CMK (cell line): ENCODE measurements at regions not wholly inside any gene's neighbourhood (a gene's known extent, or its start where the extent isn't known, plus 50 kb on each side); places are given as distances from the start of the nearest gene placed in this dataset.
"Not testable (repeated sequence)": the region's sequence is repeated elsewhere in the genome, so short reads cannot be mapped to it uniquely, and the experiment has no call there.

Source experiments
- DNase-seq: peaks from one replicate; pipeline ENCODE4 v3.0.0-alpha.2; 2010; ENCODE audit warnings: low read depth

- no peak for DNase-seq
These were observed 193.0 kb upstream of the THRB start for GRCh38 chr3:24687671-24688070.

GRCh38 chr3:24688446-24689148, 193.9 kb upstream of the THRB start:
- no peak for DNase-seq

DNA sequence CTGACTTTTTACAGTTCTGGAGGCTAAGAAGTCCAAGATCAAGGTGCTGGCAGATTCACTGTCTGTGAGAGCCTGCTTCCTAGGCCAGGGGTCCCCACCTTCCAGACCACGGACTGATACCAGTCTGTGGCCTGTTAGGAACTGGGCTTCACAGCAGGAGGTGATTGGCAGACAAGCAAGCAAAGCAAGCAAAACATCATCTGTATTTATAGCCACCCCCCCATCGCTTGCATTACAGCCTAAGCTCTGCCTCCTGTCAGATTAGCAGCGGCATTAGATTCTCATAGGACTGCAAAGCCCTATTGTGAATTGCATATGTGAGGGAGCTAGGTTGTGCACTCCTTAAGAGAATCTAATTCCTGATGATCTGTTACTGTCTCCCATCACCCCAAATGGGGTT, 194.7 kb upstream of the THRB start:
- DNase-seq = no peak

GRCh38 chr3:24690777-24691176, 196.1 kb upstream of the THRB start:
- DNase-seq = no peak

DNA sequence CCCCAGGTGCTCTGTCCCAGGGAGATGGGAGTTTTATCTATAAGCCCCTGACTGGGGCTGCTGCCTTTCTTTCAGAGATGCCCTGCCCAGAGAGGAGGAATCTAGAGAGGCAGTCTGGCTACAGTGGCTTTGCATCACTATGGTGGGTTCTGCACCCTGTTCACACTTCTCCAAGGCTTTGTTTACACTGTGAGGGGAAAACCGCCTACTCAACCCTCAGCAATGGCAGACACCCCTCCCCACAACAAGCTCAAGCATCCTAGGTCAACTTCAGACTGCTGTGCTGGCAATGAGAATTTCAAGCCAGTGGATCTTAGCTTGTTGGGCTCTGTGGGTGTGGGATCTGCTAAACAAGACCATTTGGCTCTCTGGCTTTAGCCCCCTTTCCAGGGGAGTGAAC, 204.4 kb upstream of the THRB start:
- not testable (repeated sequence) for DNase-seq

- DNase-seq = no peak
These were observed 209.8 kb upstream of the THRB start for GRCh38 chr3:24704496-24704895.

DNA sequence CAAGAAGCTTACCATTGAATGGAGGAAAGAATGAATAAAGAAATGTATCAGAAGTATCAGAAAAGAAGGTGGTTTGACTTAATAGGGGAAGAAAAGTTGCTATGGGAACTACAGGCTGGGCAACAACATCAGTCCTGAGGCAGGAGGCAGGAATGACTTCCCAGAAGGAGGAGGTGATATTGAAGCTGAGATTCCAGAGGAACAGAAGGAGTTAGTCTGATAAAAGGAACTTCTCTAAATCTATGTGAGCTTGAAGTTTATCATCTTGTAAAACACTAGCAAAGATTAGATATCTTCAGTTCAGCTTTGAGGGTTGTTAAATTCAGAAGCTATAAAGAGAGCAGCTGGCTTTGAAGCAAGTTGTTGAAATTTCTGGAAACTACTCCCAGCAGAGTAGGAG, 213.3 kb upstream of the THRB start:
- DNase-seq = no peak

GRCh38 chr3:24709956-24710355, 215.3 kb upstream of the THRB start:
- no peak for DNase-seq

DNA sequence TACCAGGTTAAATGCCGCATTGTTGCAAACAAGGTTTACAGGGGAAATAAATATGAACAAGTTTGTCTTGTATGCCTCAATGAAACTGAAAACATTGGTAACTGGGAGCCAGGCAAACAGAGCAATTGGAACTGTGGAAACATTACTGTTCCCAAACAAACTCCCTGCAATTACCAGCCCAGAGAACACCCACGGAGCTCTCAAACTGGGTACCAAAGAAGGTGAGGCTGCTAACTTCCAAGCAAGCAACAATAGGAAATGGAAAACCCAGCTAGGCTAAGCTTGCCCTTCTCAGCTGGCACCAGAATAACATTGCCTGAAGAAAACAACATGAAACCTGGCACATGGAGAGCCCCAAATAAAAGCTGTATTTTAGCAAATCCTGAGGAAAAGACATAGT, 218.9 kb upstream of the THRB start:
- no peak for DNase-seq

DNA sequence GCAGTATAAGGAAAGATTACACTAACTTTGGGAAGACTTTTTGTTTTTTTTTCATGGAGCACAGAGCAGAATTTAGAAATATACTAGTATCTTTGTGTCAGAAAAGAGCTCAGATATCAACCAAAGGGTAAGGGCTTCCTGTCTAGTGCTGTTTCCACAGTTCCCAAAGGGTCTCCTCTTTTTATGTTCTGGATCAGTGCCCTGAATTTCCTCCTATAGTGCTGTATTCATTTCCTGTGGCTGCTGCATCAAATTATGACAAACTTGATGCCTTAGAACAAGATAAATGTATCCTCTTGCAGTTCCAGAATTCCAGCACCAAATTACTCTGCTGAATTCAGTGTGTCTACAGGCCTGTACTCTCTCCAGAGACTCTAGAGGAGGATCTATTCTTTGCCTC, 219.8 kb upstream of the THRB start:
- DNase-seq = no peak

GRCh38 chr3:24715171-24715792, 220.6 kb upstream of the THRB start:
- DNase-seq = no peak

DNA sequence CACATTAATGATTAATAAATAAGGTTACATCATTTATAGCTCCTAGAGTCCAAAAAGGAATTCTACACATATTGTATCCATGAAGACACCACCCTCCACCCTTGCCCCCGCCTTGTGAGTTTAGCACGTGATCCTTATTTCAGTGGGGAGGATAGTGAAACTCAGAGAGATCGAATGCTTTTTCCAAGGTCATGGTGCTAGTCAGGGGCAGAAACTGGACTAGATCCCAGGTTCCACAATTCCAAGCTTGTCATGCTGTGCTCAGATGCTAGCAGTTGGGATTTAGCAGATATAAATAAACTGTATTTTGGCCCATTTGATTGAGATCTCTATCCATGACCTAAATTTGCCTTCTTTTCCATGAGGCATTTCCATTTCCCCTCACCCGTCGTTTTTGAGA, 227.4 kb upstream of the THRB start:
- DNase-seq = no peak

GRCh38 chr3:24725514-24726255, 231.0 kb upstream of the THRB start:
- no peak for DNase-seq

GRCh38 chr3:24726423-24726822, 231.8 kb upstream of the THRB start:
- no peak for DNase-seq

- DNase-seq = no peak
These were observed 235.5 kb upstream of the THRB start for GRCh38 chr3:24730173-24730572.

DNA sequence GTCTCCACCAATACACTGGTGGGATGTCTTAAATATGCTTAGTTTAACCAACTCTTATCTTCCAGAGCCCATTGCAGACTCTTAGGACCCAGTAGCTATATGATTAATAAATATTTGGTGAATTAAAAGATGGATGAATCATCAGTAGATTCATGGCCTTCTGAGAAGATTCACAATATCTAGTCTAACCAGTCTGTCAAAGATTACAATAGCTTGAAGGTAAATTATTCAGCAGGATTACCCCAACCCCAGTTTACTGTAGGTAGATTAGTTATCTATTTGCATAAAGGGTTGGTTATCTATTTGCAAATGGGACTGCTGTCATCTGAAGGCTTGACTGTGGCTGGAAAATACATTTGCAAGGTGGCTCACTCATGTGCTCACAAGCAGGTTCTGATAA, 239.4 kb upstream of the THRB start:
- no peak for DNase-seq

DNA sequence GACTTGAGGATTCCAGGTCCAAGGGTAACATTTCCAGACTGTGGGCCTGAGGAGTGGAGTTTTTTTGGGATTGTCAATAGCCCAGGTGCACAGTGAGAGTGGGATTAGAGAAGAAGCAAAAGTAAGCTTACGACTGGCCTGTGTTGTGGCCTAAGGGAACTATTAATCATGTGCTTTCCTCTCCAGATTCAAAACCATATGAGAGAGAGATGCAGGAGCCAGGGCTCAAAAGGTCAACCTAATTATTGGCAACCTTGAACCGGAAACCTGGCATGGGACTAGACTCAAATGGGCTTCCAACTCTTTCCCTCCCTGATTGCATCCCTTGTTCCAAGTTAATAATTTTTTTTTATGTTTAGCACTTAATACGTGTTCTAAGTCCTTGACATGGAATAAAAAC, 242.1 kb upstream of the THRB start:
- DNase-seq = no peak

- no peak for DNase-seq
These were observed 245.7 kb upstream of the THRB start for GRCh38 chr3:24740326-24740725.

GRCh38 chr3:24741506-24741905, 246.9 kb upstream of the THRB start:
- no peak for DNase-seq

GRCh38 chr3:24748520-24748919, 253.9 kb upstream of the THRB start:
- no peak for DNase-seq

DNA sequence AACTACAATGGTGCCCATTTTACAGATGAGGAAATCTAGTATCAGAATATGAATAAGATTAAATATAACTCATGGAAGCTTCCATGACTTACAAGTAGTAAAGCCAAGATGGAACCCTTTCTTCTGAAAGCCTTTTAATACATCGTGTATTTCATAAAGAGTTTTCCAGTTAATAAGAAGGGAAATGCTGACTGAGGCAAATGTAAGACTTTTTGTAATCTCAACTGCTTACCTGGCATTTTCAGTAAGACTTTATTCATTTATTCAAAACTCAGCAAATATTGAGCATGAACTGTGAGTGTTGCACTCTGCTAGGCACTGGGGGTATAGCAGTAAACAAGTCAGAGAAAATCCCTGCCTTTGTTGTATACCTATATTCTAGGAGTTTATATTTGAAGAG, 256.4 kb upstream of the THRB start:
- no peak for DNase-seq

DNA sequence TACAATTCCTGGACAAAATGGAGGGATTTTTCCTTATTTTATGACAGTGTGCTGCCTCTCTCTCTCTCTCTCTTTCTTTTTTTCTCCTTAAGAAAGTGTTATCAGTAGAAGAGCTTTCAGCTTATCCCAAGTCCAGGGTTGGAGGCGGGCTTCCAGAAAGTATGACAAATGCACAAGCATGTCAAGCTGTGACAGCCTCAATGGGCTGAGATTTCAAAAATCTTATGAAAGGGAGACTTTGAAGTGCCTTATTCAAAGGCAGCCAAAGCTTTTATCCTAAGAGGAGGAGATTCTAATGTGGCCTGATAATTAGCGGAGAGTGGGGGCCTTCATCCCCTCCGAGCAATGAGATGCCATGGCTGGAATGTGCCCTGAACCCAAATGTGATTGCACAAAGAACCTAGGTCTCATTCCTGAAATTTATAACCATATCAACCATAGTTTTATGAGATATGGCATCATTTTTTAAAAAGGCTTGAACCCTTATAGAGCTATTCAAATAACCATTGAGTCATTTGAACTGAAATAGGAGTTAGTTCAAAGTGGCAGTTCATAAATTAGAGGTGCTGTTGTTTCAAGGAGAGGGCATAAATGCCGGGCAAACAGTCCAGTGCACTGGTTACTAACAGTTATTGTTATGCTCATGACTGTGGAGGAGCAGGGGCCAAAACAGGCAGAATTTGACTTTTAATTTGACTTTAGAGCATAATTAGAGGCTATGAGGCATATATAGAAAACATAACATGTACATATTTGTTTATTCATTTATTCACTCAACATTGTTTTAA, 261.6 kb upstream of the THRB start:
- no peak for DNase-seq

- DNase-seq = no peak
These were observed 268.7 kb upstream of the THRB start for GRCh38 chr3:24763393-24763792.
